DMS 273 (cell line): ENCODE measurements at regions not wholly inside any gene's neighbourhood (a gene's known extent, or its start where the extent isn't known, plus 50 kb on each side); places are given as distances from the start of the nearest gene placed in this dataset.
A peak's percentile ranks its signal among the peaks of the same experiment; 100 is the strongest.
"Not testable (repeated sequence)": the region's sequence is repeated elsewhere in the genome, so short reads cannot be mapped to it uniquely, and the experiment has no call there.

Experiments used
- DNase-seq: peaks from one replicate; lab custom pipeline; 2025; ENCODE audit not compliant: unreplicated experiment; lab: John Stamatoyannopoulos, UW

DNA sequence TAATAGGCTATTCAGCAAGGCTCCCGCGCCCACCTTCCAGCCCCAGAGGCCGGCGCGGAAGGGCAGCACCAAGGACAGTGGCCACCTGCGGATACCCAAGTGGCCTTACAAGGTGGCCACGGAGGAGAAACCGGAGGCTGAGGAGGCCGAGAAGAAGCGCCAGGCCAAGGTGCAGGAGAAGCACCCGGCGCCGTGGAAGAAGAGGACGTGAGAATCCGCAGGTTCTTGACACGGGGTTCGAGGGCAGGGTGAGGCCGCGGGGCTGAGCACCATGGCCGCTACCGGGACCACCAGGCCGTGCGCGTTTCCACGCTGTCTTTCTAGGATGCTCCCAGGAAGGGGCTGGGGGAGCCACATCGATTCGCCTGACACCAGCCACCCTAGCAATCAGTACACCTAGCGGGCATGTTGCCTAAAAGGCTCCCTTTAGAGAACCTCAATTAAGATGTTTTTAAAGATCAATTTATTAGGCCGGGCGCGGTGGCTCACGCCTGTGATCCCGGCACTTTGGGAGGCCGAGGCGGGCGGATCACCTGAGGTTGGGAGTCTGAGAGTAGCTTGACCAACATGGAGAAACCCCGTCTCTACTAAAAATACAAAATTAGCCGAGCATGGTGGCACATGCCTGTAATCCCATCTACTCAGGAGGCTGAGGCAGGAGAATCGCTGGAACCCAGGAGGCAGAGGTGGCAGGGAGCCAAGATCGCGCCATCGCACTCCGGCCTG is 134.3 kb upstream of the OR4C13 start:
- DNase-seq = not testable (repeated sequence)

GRCh38 chr11:49823188-49823587 is 129.0 kb upstream of the OR4C13 start:
- DNase-seq = not testable (repeated sequence)

DNA sequence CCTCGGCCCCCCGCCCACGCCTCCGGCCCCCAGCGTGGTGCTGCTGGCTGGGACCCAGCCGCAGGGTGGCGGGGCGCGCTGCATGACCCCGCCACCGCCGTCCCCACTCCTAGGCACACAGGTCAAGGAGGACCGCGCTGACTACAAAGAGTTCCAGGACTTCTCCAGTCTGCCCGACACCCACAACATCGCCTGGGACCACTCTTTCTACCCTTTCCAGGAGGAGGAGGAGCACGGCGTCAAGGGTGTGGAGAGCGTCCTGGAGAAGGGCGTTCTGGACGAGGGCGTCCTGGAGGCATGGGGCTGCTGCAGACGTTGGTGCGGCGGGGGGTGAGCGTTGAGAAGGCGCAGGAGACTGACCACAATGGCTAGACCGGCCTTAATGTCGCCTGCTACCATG is 101.7 kb upstream of the OR4C13 start:
- DNase-seq = not testable (repeated sequence)

- DNase-seq = no peak
Measured at GRCh38 chr11:49851511-49851910, 100.7 kb upstream of the OR4C13 start.

DNA sequence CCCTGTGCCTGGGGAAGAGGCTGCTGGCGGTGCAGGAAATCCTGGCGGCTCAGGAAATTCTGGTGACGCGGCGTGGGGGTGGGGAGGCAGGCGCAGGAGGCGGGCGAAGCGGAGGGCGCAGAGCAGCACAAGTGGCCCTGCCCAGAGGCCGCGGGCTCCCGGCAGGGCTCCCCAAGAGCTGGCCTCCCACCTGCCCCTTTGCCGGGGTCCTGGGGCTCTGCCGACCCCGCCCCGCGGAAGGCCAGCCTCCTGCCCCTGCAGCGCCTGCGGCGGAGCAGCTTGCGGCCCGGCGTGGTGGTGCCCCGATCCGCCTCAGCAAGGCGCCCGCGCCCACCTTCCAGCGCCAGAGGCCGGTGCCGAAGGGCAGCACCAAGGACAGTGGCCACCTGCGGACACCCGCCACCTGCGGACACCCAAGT is 100.2 kb upstream of the OR4C13 start:
- no peak for DNase-seq

DNA sequence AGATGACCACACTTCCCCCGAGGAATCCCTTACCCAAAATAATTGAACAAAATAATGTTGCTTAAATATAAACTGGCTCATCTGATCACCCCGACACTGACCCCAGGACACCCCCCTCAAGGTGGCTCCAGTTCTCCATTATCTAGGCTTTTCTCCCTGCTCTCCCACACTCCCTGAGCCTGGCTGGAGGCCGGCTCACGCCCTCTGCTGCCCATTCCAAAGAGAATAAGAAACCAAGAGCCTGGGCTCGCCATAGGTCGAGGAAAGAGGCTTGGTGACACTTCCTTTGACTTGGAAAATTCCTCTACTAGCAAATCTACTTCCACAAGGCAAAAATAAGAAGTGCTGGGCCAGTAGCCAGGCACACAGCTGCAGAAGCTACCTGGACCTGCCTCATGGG is 63.3 kb upstream of the OR4C13 start:
- DNase-seq = peak; percentile 0

DNA sequence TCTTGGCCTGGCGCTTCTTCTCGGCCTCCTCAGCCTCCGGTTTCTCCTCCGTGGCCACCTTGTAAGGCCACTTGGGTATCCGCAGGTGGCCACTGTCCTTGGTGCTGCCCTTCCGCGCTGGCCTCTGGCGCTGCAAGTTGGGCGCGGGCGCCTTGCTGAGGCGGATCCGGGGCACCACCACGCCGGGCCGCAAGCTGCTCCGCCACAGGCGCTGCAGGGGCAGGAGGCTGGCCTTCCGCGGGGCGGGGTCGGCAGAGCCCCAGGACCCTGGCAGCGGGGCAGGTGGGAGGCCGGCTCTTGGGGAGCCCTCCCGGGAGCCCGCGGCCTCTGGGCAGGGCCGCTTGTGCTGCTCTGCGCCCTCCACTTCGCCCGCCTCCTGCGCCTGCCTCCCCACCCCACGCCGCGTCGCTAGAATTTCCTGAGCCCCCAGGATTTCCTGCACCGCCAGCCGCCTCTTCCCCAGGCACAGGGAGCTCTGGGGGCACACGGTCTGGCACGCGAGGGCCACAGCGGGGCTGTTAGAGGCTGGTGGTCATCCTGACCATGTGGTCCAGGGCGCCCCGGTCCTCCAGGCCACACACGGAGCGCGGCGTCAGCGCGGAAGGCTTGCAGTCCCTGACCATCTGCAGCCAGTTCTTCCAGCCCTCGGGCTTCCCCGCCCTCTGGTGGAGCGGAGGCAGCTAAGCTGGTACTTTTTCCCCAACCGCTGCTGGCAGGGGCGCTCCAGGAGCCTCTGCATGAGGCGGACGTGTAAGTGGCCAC is 60.1 kb upstream of the OR4C13 start:
- DNase-seq = not testable (repeated sequence)

DNA sequence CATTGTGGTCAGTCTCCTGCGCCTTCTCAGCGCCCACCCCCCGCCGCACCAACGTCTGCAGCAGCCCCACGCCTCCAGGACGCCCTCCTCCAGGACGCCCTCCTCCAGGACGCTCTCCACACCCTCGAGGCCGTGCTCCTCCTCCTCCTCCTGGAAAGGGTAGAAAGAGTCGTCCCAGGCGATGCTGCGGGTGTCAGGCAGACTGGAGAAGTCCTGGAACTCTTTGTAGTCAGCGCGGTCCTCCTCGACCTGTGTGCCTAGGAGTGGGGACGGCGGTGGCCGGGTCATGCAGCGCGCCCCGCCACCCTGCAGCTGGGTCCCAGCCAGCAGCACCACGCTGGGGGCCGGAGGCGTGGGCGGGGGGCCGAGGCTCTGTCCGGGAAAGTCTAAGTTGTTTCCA is 58.7 kb upstream of the OR4C13 start:
- DNase-seq = not testable (repeated sequence)
